Caco-2 (cell line): ENCODE measurements at regions not wholly inside any gene's neighbourhood (a gene's known extent, or its start where the extent isn't known, plus 50 kb on each side); places are given as distances from the start of the nearest gene placed in this dataset.
A peak's percentile ranks its signal among the peaks of the same experiment; 100 is the strongest.

Source experiments
- BruUV-seq: library from RNA; stranded (reverse); fragments of 400-500 nt; replicated peaks from 2 replicates; lab custom pipeline; 2021; lab: Mats Ljungman, UMichigan
- CTCF ChIA-PET: fragments of 300-600 bp; sonication (Branson Sonifier 250); formaldehyde crosslinking; loops from one replicate; lab custom pipeline; 2022; ENCODE audit warnings: antibody characterized with exemption; lab: Charles Lee
- POLR2A ChIA-PET: fragments of 300-600 bp; sonication (Branson Sonifier 250); formaldehyde crosslinking; loops from one replicate; lab custom pipeline; 2022; ENCODE audit warnings: antibody characterized with exemption; lab: Charles Lee
- DNase-seq, 2 experiments: peaks; one replicate each; pipeline versions ENCODE4 v3.0.0 to v3.0.0-alpha.2; 2020 to 2022
- H3K27me3 ChIP-seq: replicated peaks from 2 replicates; pipeline ENCODE4 v1.6.0; 2011; ENCODE audit warnings: low read length; ENCODE audit not compliant: control insufficient read depth, insufficient read depth
- H3K36me3 ChIP-seq: 2 replicates; pipeline ENCODE4 v1.5.1; 2011; ENCODE audit warnings: low read length; ENCODE audit not compliant: control insufficient read depth, insufficient read depth
- H3K4me1 ChIP-seq: fragments of 250-450 bp; sonication (Bioruptor Pico); 2 replicates; pipeline ENCODE4 v1.5.1; 2020; ENCODE audit warnings: mild to moderate bottlenecking
- H3K4me3 ChIP-seq: 2 replicates; pipeline ENCODE4 v1.5.1; 2011; ENCODE audit warnings: low read depth, mild to moderate bottlenecking, control low read depth, low read length
- H3K9me3 ChIP-seq: fragments of 250-450 bp; sonication (Bioruptor Pico); 2 replicates; pipeline ENCODE4 v1.5.1; 2020; ENCODE audit warnings: mild to moderate bottlenecking, moderate library complexity
- H3K27ac Mint-ChIP-seq: one replicate; pipeline ENCODE4 v1.8.0; 2022; ENCODE audit warnings: mixed read lengths; ENCODE audit not compliant: unreplicated experiment
- H3K27me3 Mint-ChIP-seq: one replicate; pipeline ENCODE4 v1.8.0; 2022; ENCODE audit warnings: mixed read lengths; ENCODE audit not compliant: insufficient read depth, unreplicated experiment
- H3K36me3 Mint-ChIP-seq: one replicate; pipeline ENCODE4 v1.8.0; 2022; ENCODE audit warnings: mild to moderate bottlenecking, mixed read lengths; ENCODE audit not compliant: insufficient read depth, unreplicated experiment
- H3K4me1 Mint-ChIP-seq: one replicate; pipeline ENCODE4 v1.8.0; 2022; ENCODE audit warnings: low read depth, mixed read lengths; ENCODE audit not compliant: unreplicated experiment
- H3K4me3 Mint-ChIP-seq: one replicate; pipeline ENCODE4 v1.8.0; 2022; ENCODE audit warnings: mild to moderate bottlenecking, moderate library complexity, mixed read lengths; ENCODE audit not compliant: unreplicated experiment
- H3K9me3 Mint-ChIP-seq: one replicate; pipeline ENCODE4 v1.8.0; 2022; ENCODE audit warnings: mixed read lengths; ENCODE audit not compliant: unreplicated experiment
- CTCF ChIP-seq, 2 experiments: fragments of 200-600 bp in 1 of 2; IDR thresholded peaks; 1 replicate in 1 of 2; 2 replicates in 1 of 2; pipeline versions ENCODE4 v1.5.1 to v1.8.0; 2011 to 2022; ENCODE audit warnings: antibody characterized with exemption in 1 of 2, control low read depth in 1 of 2, inconsistent platforms in 1 of 2, low read depth in 1 of 2, low read length in 1 of 2, mild to moderate bottlenecking in 1 of 2, moderate library complexity in 1 of 2; ENCODE audit not compliant: insufficient read depth in 1 of 2, severe bottlenecking in 1 of 2, unreplicated experiment in 1 of 2
- intact Hi-C: fragments of 100-400 bp; cut with micrococcal nuclease; formaldehyde crosslinking; loops from one replicate; pipeline ENCODE4 v1.10.0; 2022; ENCODE audit not compliant: unreplicated experiment

GRCh38 chr10:30783939-30784501 is 154.5 kb upstream of the LYZL2 start:
- H3K36me3 ChIP-seq: no peaks in the 10 kb centered on the region
- Mint-ChIP-seq H3K27ac (no peak overlapping the region), H3K4me3 (peak overlapping the region; percentile 45), H3K4me1 (no peaks in the 10 kb centered on the region), H3K9me3 (no peaks in the 10 kb centered on the region), H3K27me3 (peaks cover 16% of the 10 kb centered on the region), H3K36me3 (no peaks in the 10 kb centered on the region)
- H3K9me3 ChIP-seq: no peaks in the 10 kb centered on the region
- ChIA-PET CTCF (interaction anchor here (0.6 to 1.6 kb wide), 5 partner anchors 38 to 1025 kb away, joined by 3 to 5 read pairs (median 3); partner anchors contain the start of gene ZNF438), POLR2A (no interaction called here)
- no peaks in the 10 kb centered on the region for H3K4me1 ChIP-seq
- H3K27me3 ChIP-seq: peaks cover 1% of the 10 kb centered on the region; the same call in 1 of the 2 replicates
- peak; percentile 82 for DNase-seq
- no TSS peak for BruUV-seq
- H3K4me3 ChIP-seq: no peak overlapping the region
- intact Hi-C loops: loop anchor here (1.0 to 10.0 kb wide), 7 partner anchors 97 to 1024 kb away; partner anchors contain the start of gene ZNF438
- TF ChIP-seq CTCF (IDR thresholded peaks at IDR 0.05; ENCODE audit: insufficient read depth in 1 of 2, low read depth in 1 of 2, low read length in 1 of 2, severe bottlenecking in 1 of 2, unreplicated experiment in 1 of 2): peak; percentile 83 to 96

GRCh38 chr10:30782537-30783461 is 153.2 kb upstream of the LYZL2 start:
- Mint-ChIP-seq H3K27me3 (peaks cover 23% of the 10 kb centered on the region), H3K4me3 (no peak overlapping the region), H3K9me3 (no peaks in the 10 kb centered on the region), H3K36me3 (no peaks in the 10 kb centered on the region), H3K4me1 (no peaks in the 10 kb centered on the region), H3K27ac (no peak overlapping the region)
- Histone ChIP-seq H3K9me3 (no peaks in the 10 kb centered on the region), H3K4me1 (no peaks in the 10 kb centered on the region), H3K36me3 (no peaks in the 10 kb centered on the region), H3K4me3 (no peak overlapping the region), H3K27me3 (peaks cover 1% of the 10 kb centered on the region; the same call in 1 of the 2 replicates)
- ChIA-PET CTCF (interaction anchor here (0.6 to 1.6 kb wide), 3 partner anchors 39 to 1026 kb away, joined by 3 to 5 read pairs (median 3); no protein-coding TSS in a partner anchor), POLR2A (no interaction called here)
- DNase-seq: no peak
- BruUV-seq: no TSS peak
- TF ChIP-seq CTCF (IDR thresholded peaks at IDR 0.05; ENCODE audit: insufficient read depth in 1 of 2, low read depth in 1 of 2, low read length in 1 of 2, severe bottlenecking in 1 of 2, unreplicated experiment in 1 of 2): no peak
- intact Hi-C loops: loop anchor here (1.0 to 10.0 kb wide), 5 partner anchors 95 to 709 kb away; partner anchors contain the start of gene ZNF438

GRCh38 chr10:30782157-30782536 is 152.6 kb upstream of the LYZL2 start:
- H3K27ac Mint-ChIP-seq: no peak overlapping the region
- H3K36me3 ChIP-seq: no peaks in the 10 kb centered on the region
- H3K4me3 Mint-ChIP-seq: no peak overlapping the region
- CTCF ChIA-PET: no interaction called here
- intact Hi-C loops: loop anchor here (5.0 to 10.0 kb wide), 4 partner anchors 95 to 685 kb away; partner anchors contain the start of gene ZNF438
- POLR2A ChIA-PET: no interaction called here
- no peak overlapping the region for H3K4me3 ChIP-seq
- no peaks in the 10 kb centered on the region for H3K4me1 ChIP-seq
- no peaks in the 10 kb centered on the region for H3K9me3 Mint-ChIP-seq
- H3K27me3 Mint-ChIP-seq: peaks cover 21% of the 10 kb centered on the region
- BruUV-seq: no TSS peak
- no peak for DNase-seq
- peaks cover 1% of the 10 kb centered on the region; the same call in 1 of the 2 replicates for H3K27me3 ChIP-seq
- no peaks in the 10 kb centered on the region for H3K36me3 Mint-ChIP-seq
- TF ChIP-seq CTCF (IDR thresholded peaks at IDR 0.05; ENCODE audit: insufficient read depth in 1 of 2, low read depth in 1 of 2, low read length in 1 of 2, severe bottlenecking in 1 of 2, unreplicated experiment in 1 of 2): no peak
- no peaks in the 10 kb centered on the region for H3K4me1 Mint-ChIP-seq
- peaks cover 4% of the 10 kb centered on the region; the same call in 1 of the 2 replicates for H3K9me3 ChIP-seq
